ENCODE measurements at regions not wholly inside any gene's neighbourhood (a gene's known extent, or its start where the extent isn't known, plus 50 kb on each side); places are given as distances from the start of the nearest gene placed in this dataset.

DNA sequence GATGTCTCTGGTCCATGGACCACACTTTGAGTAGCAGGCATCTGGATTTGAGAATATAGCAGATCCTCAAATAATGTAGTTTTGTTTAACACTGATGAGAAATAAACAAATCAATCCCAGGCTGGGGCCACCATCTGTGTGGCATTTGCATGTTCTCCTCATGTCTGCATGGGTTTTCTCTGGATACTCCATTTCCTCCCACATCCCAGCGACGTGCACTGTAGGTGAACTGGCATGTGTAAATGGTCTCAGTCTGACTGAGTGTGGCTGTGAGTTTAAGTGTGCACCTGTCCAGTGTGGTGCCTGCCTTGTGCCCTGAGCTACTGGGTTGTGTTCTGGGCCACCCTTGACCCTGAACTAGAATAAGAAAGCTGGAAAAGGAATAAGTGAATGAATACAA, 66.3 kb upstream of the NANOGP8 start:
- TF ChIP-seq, protein P1, sequence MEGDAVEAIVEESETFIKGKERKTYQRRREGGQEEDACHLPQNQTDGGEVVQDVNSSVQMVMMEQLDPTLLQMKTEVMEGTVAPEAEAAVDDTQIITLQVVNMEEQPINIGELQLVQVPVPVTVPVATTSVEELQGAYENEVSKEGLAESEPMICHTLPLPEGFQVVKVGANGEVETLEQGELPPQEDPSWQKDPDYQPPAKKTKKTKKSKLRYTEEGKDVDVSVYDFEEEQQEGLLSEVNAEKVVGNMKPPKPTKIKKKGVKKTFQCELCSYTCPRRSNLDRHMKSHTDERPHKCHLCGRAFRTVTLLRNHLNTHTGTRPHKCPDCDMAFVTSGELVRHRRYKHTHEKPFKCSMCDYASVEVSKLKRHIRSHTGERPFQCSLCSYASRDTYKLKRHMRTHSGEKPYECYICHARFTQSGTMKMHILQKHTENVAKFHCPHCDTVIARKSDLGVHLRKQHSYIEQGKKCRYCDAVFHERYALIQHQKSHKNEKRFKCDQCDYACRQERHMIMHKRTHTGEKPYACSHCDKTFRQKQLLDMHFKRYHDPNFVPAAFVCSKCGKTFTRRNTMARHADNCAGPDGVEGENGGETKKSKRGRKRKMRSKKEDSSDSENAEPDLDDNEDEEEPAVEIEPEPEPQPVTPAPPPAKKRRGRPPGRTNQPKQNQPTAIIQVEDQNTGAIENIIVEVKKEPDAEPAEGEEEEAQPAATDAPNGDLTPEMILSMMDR (IDR thresholded peaks at IDR 0.05; ENCODE audit: poor library complexity) = no peak
- TF ChIP-seq EZH2 (IDR thresholded peaks at IDR 0.05; ENCODE audit: borderline replicate concordance) (no peak), EZH2phosphoT487 (IDR thresholded peaks at IDR 0.05; ENCODE audit: low read depth, severe bottlenecking, unreplicated experiment) (no peak)
